K562 (cell line): ENCODE measurements at regions not wholly inside any gene's neighbourhood (a gene's known extent, or its start where the extent isn't known, plus 50 kb on each side); places are given as distances from the start of the nearest gene placed in this dataset.

ENCODE experiments used
- ATAC-seq: fragments of 200-7000 bp; cut with Tn5 transposase; 3 replicates; pipeline ENCODE4 v1.9.1; 2020; ENCODE audit warnings: moderate library complexity
- BruUV-seq: library from RNA; stranded (reverse); fragments of 400-500 nt; replicated peaks from 2 replicates; lab custom pipeline; 2021; lab: Mats Ljungman, UMichigan
- CTCF ChIA-PET: fragments of 300-600 bp; formaldehyde crosslinking; extraction: SDS; loops from one replicate; lab custom pipeline; 2021; ENCODE audit warnings: low intra/inter-chr PET ratio; lab: Yijun Ruan, JAX
- POLR2A ChIA-PET: fragments of 300-600, 350-650 bp; sonication (Branson Sonifier 250); formaldehyde crosslinking; extraction: SDS; loops from one replicate; lab custom pipeline; 2021; ENCODE audit warnings: antibody characterized with exemption, inconsistent platforms; lab: Yijun Ruan, JAX
- DNase-seq, 4 experiments: peaks; one replicate each; pipeline versions ENCODE4 v3.0.0 to v3.0.0-alpha.2; 2011 to 2018; ENCODE audit warnings: low spot score in 3 of 4, mixed read lengths in 3 of 4; ENCODE audit errors: extremely low read depth in 1 of 4
- FAIRE-seq: peaks from 2 replicates; lab custom pipeline; 2011; peaks lifted over from hg19 to GRCh38; lab: Jason Lieb, UNC
- H2AFZ ChIP-seq: 2 replicates; pipeline ENCODE4 v1.6.0; 2011; ENCODE audit warnings: low read depth, low read length, control low read depth, inconsistent platforms
- H3K27ac ChIP-seq: fragments of 200-600 bp; 3 replicates; pipeline ENCODE4 v1.8.0; 2011; ENCODE audit warnings: low read depth, mild to moderate bottlenecking, control low read depth, inconsistent platforms, low read length, moderate library complexity, mixed read lengths; ENCODE audit errors: extremely low read depth
- H3K27me3 ChIP-seq, 2 experiments: fragments of 300-600 bp in 1 of 2; 2 replicates in 1 of 2; 3 replicates in 1 of 2; pipeline versions ENCODE4 v1.6.0 to v1.8.0; 2011; ENCODE audit warnings: inconsistent platforms in 2 of 2, low read length in 2 of 2, mild to moderate bottlenecking in 1 of 2, mixed read lengths in 1 of 2, moderate library complexity in 1 of 2; ENCODE audit not compliant: control insufficient read depth in 2 of 2, insufficient read depth in 2 of 2
- H3K36me3 ChIP-seq: fragments of 300-600 bp; 3 replicates; pipeline ENCODE4 v1.8.0; 2011; ENCODE audit warnings: mild to moderate bottlenecking, low read length, inconsistent platforms; ENCODE audit not compliant: control insufficient read depth, insufficient read depth
- H3K4me1 ChIP-seq, 2 experiments: fragments of 200-600 bp in 1 of 2; replicated peaks in 1 of 2; 2 replicates in 1 of 2; 3 replicates in 1 of 2; pipeline versions ENCODE4 v1.5.1 to v1.8.0; 2011; ENCODE audit warnings: inconsistent platforms in 2 of 2, low read length in 2 of 2, mild to moderate bottlenecking in 1 of 2, mixed read lengths in 1 of 2, moderate library complexity in 1 of 2; ENCODE audit not compliant: control insufficient read depth in 2 of 2, insufficient read depth in 2 of 2
- H3K4me2 ChIP-seq: 2 replicates; pipeline ENCODE4 v1.6.1; 2011; ENCODE audit warnings: low read length, control low read depth, inconsistent platforms, mixed read lengths; ENCODE audit not compliant: insufficient read depth
- H3K4me3 ChIP-seq: fragments of 200-600 bp; sonication (generic), shearing (Covaris generic); 2 replicates; pipeline ENCODE4 v1.5.1; 2016; ENCODE audit warnings: control low read depth, inconsistent platforms
- H3K79me2 ChIP-seq: fragments of 200-600 bp; 3 replicates; pipeline ENCODE4 v1.8.0; 2011; ENCODE audit warnings: low read length, inconsistent platforms; ENCODE audit not compliant: control insufficient read depth, insufficient read depth
- H3K9ac ChIP-seq, 2 experiments: 2 replicates each; pipeline versions ENCODE4 v1.6.0 to v1.6.1; 2011; ENCODE audit warnings: low read depth in 2 of 2, low read length in 2 of 2, control low read depth in 1 of 2, inconsistent platforms in 1 of 2, mild to moderate bottlenecking in 1 of 2, mixed read lengths in 1 of 2; ENCODE audit not compliant: insufficient read depth in 1 of 2
- H3K9me1 ChIP-seq: one replicate; pipeline ENCODE4 v1.6.0; 2011; ENCODE audit warnings: inconsistent platforms, mild to moderate bottlenecking, low read length, moderate library complexity; ENCODE audit not compliant: control insufficient read depth, insufficient read depth
- H3K9me3 ChIP-seq: replicated peaks from 2 replicates; pipeline ENCODE4 v1.5.1; 2011; ENCODE audit warnings: low read depth, low read length, inconsistent platforms; ENCODE audit not compliant: control insufficient read depth, insufficient read depth
- H4K20me1 ChIP-seq: replicated peaks from 2 replicates; pipeline ENCODE4 v1.6.1; 2011; ENCODE audit warnings: low read length, inconsistent platforms, mixed read lengths; ENCODE audit not compliant: control insufficient read depth, insufficient read depth
- ARID1B ChIP-seq: fragments of 450-650 bp; IDR thresholded peaks from 2 replicates; pipeline ENCODE4 v1.6.1; 2016; ENCODE audit warnings: antibody characterized with exemption, mild to moderate bottlenecking, inconsistent platforms
- CTCF ChIP-seq, 3 experiments: IDR thresholded peaks in 2 of 3; conservative IDR thresholded peaks in 1 of 3; 2 replicates each; pipeline ENCODE4 v1.5.1; 2011 to 2012; ENCODE audit warnings: low read length in 3 of 3, mild to moderate bottlenecking in 3 of 3, control low read depth in 2 of 3, improper control_type of control experiment in 1 of 3, inconsistent platforms in 1 of 3, low read depth in 1 of 3, mixed read lengths in 1 of 3, moderate library complexity in 1 of 3; ENCODE audit not compliant: insufficient read depth in 2 of 3
- ELF4 ChIP-seq: fragments of 450-650 bp; formaldehyde crosslinking; IDR thresholded peaks from 2 replicates; pipeline ENCODE4 v1.4.0; 2022; ENCODE audit warnings: missing genetic modification characterization
- SRSF3 ChIP-seq: fragments of 200-400 bp; formaldehyde crosslinking; IDR thresholded peaks from 2 replicates; pipeline ENCODE4 v1.6.1; 2016; ENCODE audit warnings: mild to moderate bottlenecking, low read length, moderate library complexity; ENCODE audit not compliant: insufficient read depth
- ZNF253 ChIP-seq: fragments of 250-450 bp; sonication (Bioruptor Pico); conservative IDR thresholded peaks from 2 replicates; pipeline ENCODE4 v1.6.1; 2021; ENCODE audit warnings: mild to moderate bottlenecking
- WGBS: fragments of 100-300 bp; shearing (Covaris generic); methylation state at CpG from one replicate; pipeline ENCODE4 v1.1.6; 2016; ENCODE audit warnings: low coverage, mixed read lengths; ENCODE audit not compliant: insufficient coverage; ENCODE audit errors: missing lambda C conversion rate; 5-methylcytosine and 5-hydroxymethylcytosine counted together
- in situ Hi-C: fragments of 300-500 bp; cut with MboI; formaldehyde crosslinking; loops from 4 replicates; pipeline ENCODE4 v1.15.0; 2018; ENCODE audit warnings: inconsistent platforms, mixed read lengths
- intact Hi-C: fragments of 100-400 bp; cut with micrococcal nuclease; formaldehyde crosslinking; loops from 2 replicates; pipeline ENCODE4 v1.14.2; 2022
- TF ChIP-seq, protein P1 (sequence below): sonication (generic); formaldehyde crosslinking; IDR thresholded peaks from 2 replicates; pipeline ENCODE4 v1.8.0; 2022; ENCODE audit warnings: missing genetic modification reagents, mild to moderate bottlenecking, moderate library complexity, borderline replicate concordance
- TF ChIP-seq, protein P2 (sequence below): fragments of 250-450 bp; sonication (Bioruptor Pico); IDR thresholded peaks from 2 replicates; pipeline ENCODE4 v1.6.1; 2021; ENCODE audit warnings: mild to moderate bottlenecking

GRCh38 chr15:77901921-77902750 lies 175.4 kb downstream of the TBC1D2B start:
- Histone ChIP-seq H3K27ac (no peak overlapping the region), H2AFZ (no peak overlapping the region), H3K27me3 (peaks cover 4 to 24% of the 10 kb centered on the region in 2 experiments; a peak in 4 of 5 replicates), H3K36me3 (no peaks in the 10 kb centered on the region), H3K4me3 (no peak overlapping the region), H3K4me2 (no peak overlapping the region), H4K20me1 (peaks cover 6% of the 10 kb centered on the region; the same call in 1 of the 2 replicates), H3K9me1 (peaks cover 3% of the 10 kb centered on the region), H3K9me3 (no peaks in the 10 kb centered on the region), H3K9ac (no peak overlapping the region), H3K4me1 (peaks cover 2 to 14% of the 10 kb centered on the region in 2 experiments; a peak in 3 of 5 replicates), H3K79me2 (no peaks in the 10 kb centered on the region)
- ChIA-PET CTCF (interaction anchor here (1.0 kb wide), 1 partner anchor 341 kb away, joined by 3 read pairs; no protein-coding TSS in a partner anchor), POLR2A (no interaction called here)
- no TSS peak for BruUV-seq
- intact Hi-C loops (no loop called here), in situ Hi-C loops (no loop called here)
- 16% methylated on average over 13 of the region's 13 CpGs for WGBS
- DNase-seq (peak; percentile 22 to 27 (median 23)), FAIRE-seq (no peak), ATAC-seq (peak; percentile 35; the same call in 1 of the 3 replicates)
- TF ChIP-seq SRSF3 (no peak), ZNF253 (CRISPR knock-in tag) (no peak), ARID1B (no peak), ELF4 (CRISPR knock-in tag) (no peak), CTCF (IDR thresholded peaks at IDR 0.05 in 2 of 3, conservative IDR thresholded peaks at IDR 0.05 in 1 of 3; ENCODE audit: insufficient read depth in 2 of 3, low read depth in 1 of 3, low read length in 3 of 3) (peak in 2 of 3 experiments; percentile 46 to 51; a peak in 2 of 6 replicates)
- TF ChIP-seq, protein P1, sequence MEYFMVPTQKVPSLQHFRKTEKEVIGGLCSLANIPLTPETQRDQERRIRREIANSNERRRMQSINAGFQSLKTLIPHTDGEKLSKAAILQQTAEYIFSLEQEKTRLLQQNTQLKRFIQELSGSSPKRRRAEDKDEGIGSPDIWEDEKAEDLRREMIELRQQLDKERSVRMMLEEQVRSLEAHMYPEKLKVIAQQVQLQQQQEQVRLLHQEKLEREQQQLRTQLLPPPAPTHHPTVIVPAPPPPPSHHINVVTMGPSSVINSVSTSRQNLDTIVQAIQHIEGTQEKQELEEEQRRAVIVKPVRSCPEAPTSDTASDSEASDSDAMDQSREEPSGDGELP (CRISPR knock-in tag), result peak; percentile 84
- TF ChIP-seq, protein P2, sequence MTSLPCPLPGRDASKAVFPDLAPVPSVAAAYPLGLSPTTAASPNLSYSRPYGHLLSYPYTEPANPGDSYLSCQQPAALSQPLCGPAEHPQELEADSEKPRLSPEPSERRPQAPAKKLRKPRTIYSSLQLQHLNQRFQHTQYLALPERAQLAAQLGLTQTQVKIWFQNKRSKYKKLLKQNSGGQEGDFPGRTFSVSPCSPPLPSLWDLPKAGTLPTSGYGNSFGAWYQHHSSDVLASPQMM (CRISPR knock-in tag), result no peak
